A549 (cell line): ENCODE measurements at regions not wholly inside any gene's neighbourhood (a gene's known extent, or its start where the extent isn't known, plus 50 kb on each side); places are given as distances from the start of the nearest gene placed in this dataset.

Experiments
- ATAC-seq, 2 experiments: fragments of 200-7000 bp in 1 of 2; fragments of >200 bp in 1 of 2; cut with Nextera tagmentation in 1 of 2; cut with Tn5 transposase in 1 of 2; 3 replicates each; pipeline versions ENCODE4 v1.8.0 to v1.9.1; 2018 to 2020; ENCODE audit warnings: mild to moderate bottlenecking in 1 of 2, moderate library complexity in 1 of 2
- CTCF ChIA-PET: fragments of 300-600 bp; sonication (Branson Sonifier 250); formaldehyde crosslinking; extraction: SDS; loops from one replicate; lab custom pipeline; 2021; ENCODE audit warnings: antibody characterized with exemption, inconsistent platforms; lab: Yijun Ruan, JAX
- POLR2A ChIA-PET: fragments of 350-600 bp; formaldehyde crosslinking; extraction: SDS; loops from one replicate; lab custom pipeline; 2021; ENCODE audit warnings: antibody characterized with exemption, inconsistent platforms; lab: Yijun Ruan, JAX
- DNase-seq, 2 experiments: peaks; one replicate each; pipeline versions ENCODE4 v3.0.0 to v3.0.0-alpha.2; 2011 to 2016; ENCODE audit warnings: low read depth in 1 of 2, low spot score in 1 of 2
- FAIRE-seq: peaks from 2 replicates; lab custom pipeline; 2011; peaks lifted over from hg19 to GRCh38; lab: Jason Lieb, UNC
- H3K27ac ChIP-seq, 2 experiments: fragments of >200 bp; sonication (Bioruptor Twin); formaldehyde crosslinking; 3 replicates each; pipeline ENCODE4 v1.5.1; 2016 to 2017
- H3K4me1 ChIP-seq: fragments of >200 bp; sonication (Bioruptor Twin); formaldehyde crosslinking; 3 replicates; pipeline ENCODE4 v1.6.1; 2016
- H3K4me2 ChIP-seq: fragments of >200 bp; sonication (Bioruptor Twin); formaldehyde crosslinking; 3 replicates; pipeline ENCODE4 v1.6.1; 2016
- H3K4me3 ChIP-seq: fragments of >200 bp; sonication (Bioruptor Twin); formaldehyde crosslinking; 3 replicates; pipeline ENCODE4 v1.5.1; 2016
- H3K9me3 ChIP-seq: fragments of >200 bp; sonication (Bioruptor Twin); formaldehyde crosslinking; 3 replicates; pipeline ENCODE4 v1.6.1; 2016
- BHLHE40 ChIP-seq: IDR thresholded peaks from 2 replicates; pipeline ENCODE4 v1.6.1; 2012; ENCODE audit warnings: low read depth, low read length, inconsistent platforms
- CBX8 ChIP-seq: fragments of 200-600 bp; sonication (generic); IDR thresholded peaks from 2 replicates; pipeline ENCODE4 v1.6.1; 2016
- CHD2 ChIP-seq: fragments of 150-350 bp; IDR thresholded peaks from 2 replicates; pipeline ENCODE4 v1.6.1; 2014; ENCODE audit warnings: low read length; ENCODE audit not compliant: partially characterized antibody
- EHMT2 ChIP-seq: fragments of 200-600 bp; sonication (generic); IDR thresholded peaks from 2 replicates; pipeline ENCODE4 v1.6.1; 2016; ENCODE audit warnings: antibody characterized with exemption, low read depth, mild to moderate bottlenecking, moderate library complexity
- EP300 ChIP-seq, 2 experiments: fragments of >200 bp; sonication (Bioruptor Twin); formaldehyde crosslinking; IDR thresholded peaks; 2 replicates in 1 of 2; 3 replicates in 1 of 2; pipeline ENCODE4 v1.6.1; 2016 to 2017
- FOSB ChIP-seq: fragments of 250-450 bp; sonication (Bioruptor Pico); IDR thresholded peaks from 2 replicates; pipeline ENCODE4 v1.5.0; 2020; ENCODE audit warnings: mild to moderate bottlenecking, moderate library complexity
- FOSL2 ChIP-seq, 2 experiments: fragments of 450-650 bp in 1 of 2; fragments of >200 bp in 1 of 2; sonication (Bioruptor Twin) in 1 of 2; formaldehyde crosslinking; IDR thresholded peaks; 2 replicates each; pipeline versions ENCODE4 v1.5.0 to v1.6.1; 2016 to 2020; ENCODE audit warnings: mild to moderate bottlenecking in 1 of 2, moderate library complexity in 1 of 2
- FOXS1 ChIP-seq: fragments of 250-450 bp; sonication (Bioruptor Pico); IDR thresholded peaks from 2 replicates; pipeline ENCODE4 v1.5.0; 2020; ENCODE audit warnings: mild to moderate bottlenecking, moderate library complexity
- GATA3 ChIP-seq: IDR thresholded peaks from 2 replicates; pipeline ENCODE4 v1.6.1; 2012; ENCODE audit warnings: borderline replicate concordance
- HOXA7 ChIP-seq: fragments of 250-450 bp; sonication (Bioruptor Pico); IDR thresholded peaks from 2 replicates; pipeline ENCODE4 v1.5.0; 2020; ENCODE audit warnings: mild to moderate bottlenecking, moderate library complexity
- KDM1A ChIP-seq: fragments of 200-600 bp; sonication (generic); IDR thresholded peaks from 2 replicates; pipeline ENCODE4 v1.6.1; 2016; ENCODE audit warnings: low read depth, mild to moderate bottlenecking
- KDM5A ChIP-seq: fragments of 200-600 bp; sonication (generic); IDR thresholded peaks from 2 replicates; pipeline ENCODE4 v1.6.1; 2016; ENCODE audit warnings: antibody characterized with exemption, mild to moderate bottlenecking
- MAZ ChIP-seq: fragments of 150-350 bp; IDR thresholded peaks from 2 replicates; pipeline ENCODE4 v1.6.1; 2014; ENCODE audit warnings: antibody characterized with exemption, low read depth, low read length, borderline replicate concordance
- MYC ChIP-seq: IDR thresholded peaks from 2 replicates; pipeline ENCODE4 v1.6.1; 2012; ENCODE audit warnings: mild to moderate bottlenecking, inconsistent platforms, low read length, improper control_type of control experiment, borderline replicate concordance
- NFE2L2 ChIP-seq: fragments of 150-350 bp; conservative IDR thresholded peaks from 2 replicates; pipeline ENCODE4 v1.6.1; 2014; ENCODE audit warnings: low read length
- NPAS2 ChIP-seq: fragments of 250-450 bp; sonication (Bioruptor Pico); IDR thresholded peaks from 2 replicates; pipeline ENCODE4 v1.8.0; 2022; ENCODE audit warnings: mild to moderate bottlenecking, moderate library complexity, borderline replicate concordance
- NR3C1 ChIP-seq: fragments of >200 bp; sonication (Bioruptor Twin); formaldehyde crosslinking; IDR thresholded peaks from 3 replicates; pipeline ENCODE4 v1.6.1; 2017
- RAD21 ChIP-seq, 2 experiments: fragments of >200 bp in 1 of 2; sonication (Bioruptor Twin) in 1 of 2; formaldehyde crosslinking in 1 of 2; IDR thresholded peaks in 1 of 2; conservative IDR thresholded peaks in 1 of 2; 2 replicates in 1 of 2; 3 replicates in 1 of 2; pipeline ENCODE4 v1.6.1; 2012 to 2018; ENCODE audit warnings: inconsistent platforms in 1 of 2
- RNF2 ChIP-seq: fragments of 200-600 bp; sonication (generic); IDR thresholded peaks from 2 replicates; pipeline ENCODE4 v1.6.1; 2016; ENCODE audit warnings: low read depth, mild to moderate bottlenecking, antibody characterized with exemption, moderate library complexity, borderline replicate concordance
- SMC3 ChIP-seq: fragments of >200 bp; sonication (Bioruptor Twin); formaldehyde crosslinking; IDR thresholded peaks from 3 replicates; pipeline ENCODE4 v1.6.1; 2018; ENCODE audit warnings: inconsistent platforms
- TFCP2L1 ChIP-seq: fragments of 250-450 bp; sonication (Bioruptor Pico); IDR thresholded peaks from 2 replicates; pipeline ENCODE4 v1.5.0; 2021; ENCODE audit warnings: mild to moderate bottlenecking
- ZNF302 ChIP-seq: fragments of 250-450 bp; sonication (Bioruptor Pico); IDR thresholded peaks from 2 replicates; pipeline ENCODE4 v1.9.0; 2021; ENCODE audit warnings: inconsistent platforms, mild to moderate bottlenecking, moderate library complexity
- ZSCAN20 ChIP-seq: fragments of 250-450 bp; sonication (Bioruptor Pico); IDR thresholded peaks from 2 replicates; pipeline ENCODE4 v1.8.0; 2022; ENCODE audit warnings: mild to moderate bottlenecking, moderate library complexity
- WGBS: methylation state at CpG from one replicate; pipeline ENCODE4 v1.1.6; 2017; ENCODE audit errors: missing lambda C conversion rate; 5-methylcytosine and 5-hydroxymethylcytosine counted together
- TF ChIP-seq, protein P1 (sequence below): fragments of >200 bp; sonication (Bioruptor Twin); formaldehyde crosslinking; IDR thresholded peaks from 3 replicates; pipeline ENCODE4 v1.5.1; 2016
- TF ChIP-seq, protein P2 (sequence below): fragments of 250-450 bp; sonication (Bioruptor Pico); IDR thresholded peaks from 2 replicates; pipeline ENCODE4 v1.5.0; 2021; ENCODE audit warnings: mild to moderate bottlenecking, moderate library complexity, borderline replicate concordance

DNA sequence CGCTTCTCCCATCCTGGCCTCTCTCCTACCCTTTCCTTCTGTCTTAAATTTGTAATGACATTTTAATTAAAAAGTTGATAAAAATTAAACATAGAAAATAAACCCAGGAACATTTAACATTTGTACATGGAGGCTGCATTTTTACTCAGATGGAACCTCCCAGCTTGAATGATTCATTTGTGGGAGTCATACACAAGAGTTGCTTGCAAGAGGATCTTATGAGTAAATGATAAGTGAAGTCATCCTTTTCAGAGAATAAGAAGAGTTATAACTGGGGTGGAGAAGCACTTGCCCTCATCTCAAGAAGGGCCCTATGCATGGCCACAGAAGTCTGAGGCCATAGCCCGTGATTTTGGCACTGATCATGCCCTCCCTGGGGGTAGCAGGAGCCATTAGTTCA, 482.9 kb upstream of the BOD1L1 start:
- peak; percentile 51 to 77; a peak in 2 of 6 replicates for ATAC-seq
- ChIA-PET POLR2A (no interaction called here), CTCF (interaction anchor here (1.0 kb wide), 1 partner anchor 203 kb away, joined by 4 read pairs; no protein-coding TSS in a partner anchor)
- H3K4me3 ChIP-seq: no peak overlapping the region
- H3K4me1 ChIP-seq: peaks cover 22% of the 10 kb centered on the region; the same call in 2 of the 3 replicates
- no peak for TF ChIP-seq RNF2
- TF ChIP-seq FOSL2 (IDR thresholded peaks at IDR 0.05): no peak
- TF ChIP-seq FOSL2 (CRISPR knock-in tag; IDR thresholded peaks at IDR 0.05): peak; percentile 19; the same call in 1 of the 2 replicates
- TF ChIP-seq KDM5A: no peak
- 76% methylated on average over 2 of the region's 2 CpGs for WGBS
- H3K4me2 ChIP-seq: peak overlapping the region; percentile 1; the same call in 1 of the 3 replicates
- DNase-seq: peak in 1 of 2 experiments; percentile 20
- FAIRE-seq: no peak
- H3K9me3 ChIP-seq: peaks cover 10% of the 10 kb centered on the region; the same call in 2 of the 3 replicates
- peak overlapping the region; percentile 63 to 74 for H3K27ac ChIP-seq

DNA sequence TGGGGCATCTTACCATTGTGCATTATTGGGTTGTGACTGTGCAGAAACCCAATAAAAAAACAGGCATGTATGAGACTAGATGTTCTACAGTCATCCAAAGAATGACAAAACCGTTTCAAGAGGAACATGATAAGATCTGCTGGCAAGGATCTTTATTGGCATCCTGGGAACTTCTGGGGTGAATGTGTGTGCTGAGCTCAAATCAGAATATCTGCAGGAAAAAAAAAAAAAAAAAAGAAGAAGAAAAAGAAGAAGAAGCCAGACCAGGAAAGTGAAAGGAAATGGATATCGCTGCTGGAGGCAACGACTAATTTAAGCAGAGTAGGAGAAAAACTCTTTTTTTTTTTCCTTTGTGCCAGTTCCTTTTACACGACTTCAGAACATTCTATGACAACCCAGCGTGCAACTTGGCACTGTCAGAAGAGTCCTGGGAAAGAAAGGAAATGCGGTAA, 484.2 kb upstream of the BOD1L1 start:
- TF ChIP-seq EP300 (IDR thresholded peaks at IDR 0.05): no peak
- TF ChIP-seq KDM1A: no peak
- TF ChIP-seq BHLHE40: no peak
- no peak for TF ChIP-seq TFCP2L1 (CRISPR knock-in tag)
- no peak for TF ChIP-seq NFE2L2
- TF ChIP-seq GATA3: peak; percentile 88
- no peak for TF ChIP-seq MAZ
- TF ChIP-seq NPAS2 (CRISPR knock-in tag): no peak
- TF ChIP-seq, all 56 proteins: peak for 1
- H3K4me2 ChIP-seq: peak overlapping the region; percentile 67
- H3K4me3 ChIP-seq: peak overlapping the region; percentile 27; the same call in 2 of the 3 replicates
- H3K9me3 ChIP-seq: peaks cover 4% of the 10 kb centered on the region; the same call in 1 of the 3 replicates
- peak overlapping the region; percentile 64 to 74 for H3K27ac ChIP-seq
- WGBS: 33% methylated on average over 6 of the region's 6 CpGs
- peaks cover 24% of the 10 kb centered on the region; the same call in 2 of the 3 replicates for H3K4me1 ChIP-seq
- ChIA-PET CTCF (no interaction called here), POLR2A (interaction anchor here (0.6 to 1.0 kb wide), 2 partner anchors 123 to 124 kb away, joined by 3 to 4 read pairs; no protein-coding TSS in a partner anchor)
- DNase-seq (peak in 1 of 2 experiments; percentile 45), ATAC-seq (peak in 1 of 2 experiments; percentile 68; a peak in 3 of 6 replicates), FAIRE-seq (no peak)

DNA sequence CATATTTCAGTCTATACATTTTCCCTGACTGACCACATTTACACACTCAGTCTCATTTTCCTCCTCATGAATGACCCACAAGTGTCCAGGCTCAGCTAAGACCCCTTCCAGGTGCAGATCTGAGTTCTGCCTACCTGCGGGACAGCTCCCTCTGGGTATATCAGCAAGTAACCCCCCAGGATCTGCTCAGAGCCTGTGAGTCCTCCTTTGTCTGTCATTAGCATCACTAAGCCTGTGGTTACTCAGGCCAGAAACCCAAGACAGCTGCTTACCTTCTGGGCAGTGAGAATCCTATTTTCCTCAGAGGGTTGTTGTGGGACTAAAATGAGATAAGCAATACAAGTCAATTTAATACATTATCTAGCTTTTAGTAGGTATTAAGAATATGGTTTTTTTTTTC, 487.6 kb upstream of the BOD1L1 start:
- 100% methylated on average over 1 of the region's 1 CpG for WGBS
- CTCF ChIA-PET: no interaction called here
- Histone ChIP-seq H3K27ac (0 out of 6 replicates have a peak overlapping the region, but pooled peaks have one; percentile 24), H3K4me3 (no peak overlapping the region)
- no peak for ATAC-seq
- no peak for TF ChIP-seq BHLHE40
- no peak for TF ChIP-seq RAD21 (conservative IDR thresholded peaks at IDR 0.05 in 1 of 2, IDR thresholded peaks at IDR 0.05 in 1 of 2)
- TF ChIP-seq, protein P1, sequence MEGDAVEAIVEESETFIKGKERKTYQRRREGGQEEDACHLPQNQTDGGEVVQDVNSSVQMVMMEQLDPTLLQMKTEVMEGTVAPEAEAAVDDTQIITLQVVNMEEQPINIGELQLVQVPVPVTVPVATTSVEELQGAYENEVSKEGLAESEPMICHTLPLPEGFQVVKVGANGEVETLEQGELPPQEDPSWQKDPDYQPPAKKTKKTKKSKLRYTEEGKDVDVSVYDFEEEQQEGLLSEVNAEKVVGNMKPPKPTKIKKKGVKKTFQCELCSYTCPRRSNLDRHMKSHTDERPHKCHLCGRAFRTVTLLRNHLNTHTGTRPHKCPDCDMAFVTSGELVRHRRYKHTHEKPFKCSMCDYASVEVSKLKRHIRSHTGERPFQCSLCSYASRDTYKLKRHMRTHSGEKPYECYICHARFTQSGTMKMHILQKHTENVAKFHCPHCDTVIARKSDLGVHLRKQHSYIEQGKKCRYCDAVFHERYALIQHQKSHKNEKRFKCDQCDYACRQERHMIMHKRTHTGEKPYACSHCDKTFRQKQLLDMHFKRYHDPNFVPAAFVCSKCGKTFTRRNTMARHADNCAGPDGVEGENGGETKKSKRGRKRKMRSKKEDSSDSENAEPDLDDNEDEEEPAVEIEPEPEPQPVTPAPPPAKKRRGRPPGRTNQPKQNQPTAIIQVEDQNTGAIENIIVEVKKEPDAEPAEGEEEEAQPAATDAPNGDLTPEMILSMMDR: no peak
- no peak for TF ChIP-seq HOXA7 (CRISPR knock-in tag)
- TF ChIP-seq, all 56 proteins: peak for 0
- POLR2A ChIA-PET: no interaction called here
- Histone ChIP-seq H3K9me3 (no peaks in the 10 kb centered on the region), H3K4me1 (peaks cover 22% of the 10 kb centered on the region; the same call in 2 of the 3 replicates), H3K4me2 (no peak overlapping the region)
- DNase-seq (no peak), FAIRE-seq (no peak)

DNA sequence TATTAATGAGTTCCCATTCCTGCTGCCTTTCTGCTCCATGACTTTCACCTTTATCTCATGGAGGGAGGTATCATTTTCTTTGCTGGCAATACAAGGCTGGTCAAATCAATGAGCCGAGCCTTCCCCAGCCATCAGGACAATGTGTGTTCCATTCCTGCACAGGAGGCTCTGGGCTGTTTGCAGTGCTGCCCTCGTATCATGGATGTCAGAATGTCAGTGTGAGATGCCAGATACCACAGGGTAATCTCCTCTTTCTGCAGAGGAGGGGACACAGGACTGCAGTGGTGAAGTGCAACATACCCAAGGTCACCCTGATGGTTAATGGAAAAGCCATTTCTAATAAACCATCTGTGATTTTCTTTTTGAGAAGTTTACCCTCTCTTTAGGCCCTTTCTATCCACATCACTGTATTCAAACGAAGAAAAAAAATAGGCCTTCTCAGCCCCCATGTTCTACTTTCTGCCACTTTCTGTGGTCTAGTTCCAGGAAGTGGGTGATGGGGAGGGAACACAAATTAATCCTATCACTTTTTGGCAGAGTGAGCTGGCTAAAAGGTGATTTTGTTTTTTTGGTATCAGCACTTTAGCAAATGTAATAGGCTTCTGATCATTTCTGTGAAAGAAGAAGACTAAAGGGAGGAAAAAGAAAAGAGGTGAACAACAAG, 490.2 kb upstream of the BOD1L1 start:
- 70% methylated on average over 3 of the region's 3 CpGs for WGBS
- FAIRE-seq (no peak), ATAC-seq (no peak), DNase-seq (no peak)
- Histone ChIP-seq H3K9me3 (no peaks in the 10 kb centered on the region), H3K4me1 (0 out of 3 replicates have a peak, but pooled peaks cover 5% of the 10 kb centered on the region), H3K4me2 (no peak overlapping the region), H3K4me3 (no peak overlapping the region), H3K27ac (no peak overlapping the region)
- CTCF ChIA-PET: no interaction called here
- POLR2A ChIA-PET: no interaction called here
- TF ChIP-seq MAZ (no peak), FOXS1 (CRISPR knock-in tag) (no peak), MYC (no peak), GATA3 (no peak), NR3C1 (no peak), CBX8 (no peak), ZSCAN20 (CRISPR knock-in tag) (no peak), CHD2 (no peak), SMC3 (no peak), KDM5A (no peak), HOXA7 (CRISPR knock-in tag) (no peak), ZNF302 (CRISPR knock-in tag) (no peak), EHMT2 (no peak), FOSB (no peak)
- TF ChIP-seq, protein P2, sequence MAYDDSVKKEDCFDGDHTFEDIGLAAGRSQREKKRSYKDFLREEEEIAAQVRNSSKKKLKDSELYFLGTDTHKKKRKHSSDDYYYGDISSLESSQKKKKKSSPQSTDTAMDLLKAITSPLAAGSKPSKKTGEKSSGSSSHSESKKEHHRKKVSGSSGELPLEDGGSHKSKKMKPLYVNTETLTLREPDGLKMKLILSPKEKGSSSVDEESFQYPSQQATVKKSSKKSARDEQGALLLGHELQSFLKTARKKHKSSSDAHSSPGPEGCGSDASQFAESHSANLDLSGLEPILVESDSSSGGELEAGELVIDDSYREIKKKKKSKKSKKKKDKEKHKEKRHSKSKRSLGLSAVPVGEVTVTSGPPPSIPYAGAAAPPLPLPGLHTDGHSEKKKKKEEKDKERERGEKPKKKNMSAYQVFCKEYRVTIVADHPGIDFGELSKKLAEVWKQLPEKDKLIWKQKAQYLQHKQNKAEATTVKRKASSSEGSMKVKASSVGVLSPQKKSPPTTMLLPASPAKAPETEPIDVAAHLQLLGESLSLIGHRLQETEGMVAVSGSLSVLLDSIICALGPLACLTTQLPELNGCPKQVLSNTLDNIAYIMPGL (CRISPR knock-in tag): no peak
